NCI-H69 (cell line): ENCODE measurements at regions not wholly inside any gene's neighbourhood (a gene's known extent, or its start where the extent isn't known, plus 50 kb on each side); places are given as distances from the start of the nearest gene placed in this dataset.
"Not testable (repeated sequence)": the region's sequence is repeated elsewhere in the genome, so short reads cannot be mapped to it uniquely, and the experiment has no call there.

ENCODE experiments used
- DNase-seq: peaks from one replicate; lab custom pipeline; 2025; lab: John Stamatoyannopoulos, UW

GRCh38 chr2:190742431-190742830 lies 93.5 kb downstream of the NAB1 start:
- DNase-seq: peak; percentile 22

- no peak for DNase-seq
These were observed 95.2 kb downstream of the NAB1 start for GRCh38 chr2:190744041-190744440.

GRCh38 chr2:190746971-190747761 lies 98.3 kb downstream of the NAB1 start:
- no peak for DNase-seq

GRCh38 chr2:190748966-190749365 lies 100.1 kb downstream of the NAB1 start:
- no peak for DNase-seq

GRCh38 chr2:190755772-190756415 lies 107.0 kb downstream of the NAB1 start:
- no peak for DNase-seq

- DNase-seq: peak; percentile 15
These were observed 110.9 kb downstream of the NAB1 start for GRCh38 chr2:190759749-190760213.

GRCh38 chr2:190760353-190761150 lies 111.7 kb downstream of the NAB1 start:
- not testable (repeated sequence) for DNase-seq

- not testable (repeated sequence) for DNase-seq
These were observed 112.3 kb downstream of the NAB1 start for GRCh38 chr2:190761216-190761615.

- DNase-seq: no peak
These were observed 113.7 kb downstream of the NAB1 start for GRCh38 chr2:190762566-190762965.

- DNase-seq: no peak
These were observed 114.2 kb downstream of the NAB1 start for GRCh38 chr2:190763100-190763499.

- DNase-seq: no peak
These were observed 115.1 kb downstream of the NAB1 start for GRCh38 chr2:190763901-190764514.

- DNase-seq: no peak
These were observed 115.0 kb upstream of the GLS start for GRCh38 chr2:190765386-190766173.

GRCh38 chr2:190766174-190766572 lies 114.4 kb upstream of the GLS start:
- DNase-seq: no peak

GRCh38 chr2:190766595-190766994 lies 114.0 kb upstream of the GLS start:
- peak; percentile 16 for DNase-seq

- no peak for DNase-seq
These were observed 112.8 kb upstream of the GLS start for GRCh38 chr2:190767821-190768220.

GRCh38 chr2:190769258-190769657 lies 111.4 kb upstream of the GLS start:
- DNase-seq: no peak

- DNase-seq: no peak
These were observed 108.9 kb upstream of the GLS start for GRCh38 chr2:190771726-190772125.

GRCh38 chr2:190780594-190780993 lies 100.0 kb upstream of the GLS start:
- no peak for DNase-seq

- DNase-seq: peak; percentile 71
These were observed 98.9 kb upstream of the GLS start for GRCh38 chr2:190781604-190782198.

- DNase-seq: no peak
These were observed 98.4 kb upstream of the GLS start for GRCh38 chr2:190782264-190782663.
